Ovary (tissue), 3 donors: ENCODE measurements at regions not wholly inside any gene's neighbourhood (a gene's known extent, or its start where the extent isn't known, plus 50 kb on each side); places are given as distances from the start of the nearest gene placed in this dataset.

Source experiments
- POLR2A ChIP-seq: fragments of 450-650 bp; IDR thresholded peaks from one replicate; pipeline ENCODE4 v1.6.1; 2017; ENCODE audit warnings: antibody characterized with exemption, mild to moderate bottlenecking, moderate library complexity
- TF ChIP-seq, protein P1 (sequence below), 3 donors: fragments of 450-650 bp in 2 of 3; fragments of 200-600 bp in 1 of 3; IDR thresholded peaks; one replicate each; pipeline versions ENCODE4 v1.5.1 to v1.8.0; 2016 to 2022; ENCODE audit warnings: antibody characterized with exemption in 3 of 3, mild to moderate bottlenecking in 1 of 3
- donor health status: DM: no; HTN: no; CAD: no.

DNA sequence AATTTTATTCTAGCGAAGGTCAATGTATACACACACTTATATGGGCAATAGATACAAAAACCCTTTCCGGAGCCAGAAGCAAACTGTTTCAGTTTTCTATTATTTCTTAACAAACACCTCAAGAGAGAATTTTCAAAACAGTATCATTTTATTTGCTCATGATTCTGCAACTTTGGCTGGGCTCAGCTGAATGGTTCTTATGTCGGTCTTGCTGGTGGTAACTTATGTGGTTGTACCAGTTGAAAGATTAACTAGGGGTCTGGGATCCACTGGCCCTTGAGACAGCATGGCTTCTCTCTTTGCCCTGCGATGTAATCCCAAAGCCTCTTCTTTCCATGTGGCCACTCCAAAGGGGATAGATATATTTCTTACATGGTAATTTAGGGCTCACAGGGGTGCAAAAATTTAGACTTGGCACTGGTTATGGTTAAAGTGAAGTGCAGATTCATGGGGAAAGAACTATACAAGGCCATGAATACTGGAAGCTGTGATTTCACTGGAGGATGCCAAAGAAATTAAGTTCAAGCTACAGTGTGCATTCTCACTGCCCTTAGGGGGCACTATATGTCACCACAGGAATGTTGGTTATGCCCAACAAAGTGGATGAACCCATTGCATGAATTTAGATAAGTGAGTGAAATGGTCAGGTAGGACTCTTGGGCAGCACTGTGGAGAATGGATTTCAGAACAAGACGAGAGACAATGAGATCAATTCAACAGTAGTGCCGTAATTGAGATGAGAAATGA, 94.3 kb upstream of the NAV3 start:
- TF ChIP-seq, protein P1, sequence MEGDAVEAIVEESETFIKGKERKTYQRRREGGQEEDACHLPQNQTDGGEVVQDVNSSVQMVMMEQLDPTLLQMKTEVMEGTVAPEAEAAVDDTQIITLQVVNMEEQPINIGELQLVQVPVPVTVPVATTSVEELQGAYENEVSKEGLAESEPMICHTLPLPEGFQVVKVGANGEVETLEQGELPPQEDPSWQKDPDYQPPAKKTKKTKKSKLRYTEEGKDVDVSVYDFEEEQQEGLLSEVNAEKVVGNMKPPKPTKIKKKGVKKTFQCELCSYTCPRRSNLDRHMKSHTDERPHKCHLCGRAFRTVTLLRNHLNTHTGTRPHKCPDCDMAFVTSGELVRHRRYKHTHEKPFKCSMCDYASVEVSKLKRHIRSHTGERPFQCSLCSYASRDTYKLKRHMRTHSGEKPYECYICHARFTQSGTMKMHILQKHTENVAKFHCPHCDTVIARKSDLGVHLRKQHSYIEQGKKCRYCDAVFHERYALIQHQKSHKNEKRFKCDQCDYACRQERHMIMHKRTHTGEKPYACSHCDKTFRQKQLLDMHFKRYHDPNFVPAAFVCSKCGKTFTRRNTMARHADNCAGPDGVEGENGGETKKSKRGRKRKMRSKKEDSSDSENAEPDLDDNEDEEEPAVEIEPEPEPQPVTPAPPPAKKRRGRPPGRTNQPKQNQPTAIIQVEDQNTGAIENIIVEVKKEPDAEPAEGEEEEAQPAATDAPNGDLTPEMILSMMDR (IDR thresholded peaks at IDR 0.05), result no peak
- TF ChIP-seq POLR2A, result no peak
